LNCAP (cell line): ENCODE measurements at regions not wholly inside any gene's neighbourhood (a gene's known extent, or its start where the extent isn't known, plus 50 kb on each side); places are given as distances from the start of the nearest gene placed in this dataset.

Experiments
- TF ChIP-seq, protein P1 (sequence below): fragments of 450-650 bp; IDR thresholded peaks from 2 replicates; pipeline ENCODE4 v1.5.1; 2017; ENCODE audit warnings: mild to moderate bottlenecking

DNA sequence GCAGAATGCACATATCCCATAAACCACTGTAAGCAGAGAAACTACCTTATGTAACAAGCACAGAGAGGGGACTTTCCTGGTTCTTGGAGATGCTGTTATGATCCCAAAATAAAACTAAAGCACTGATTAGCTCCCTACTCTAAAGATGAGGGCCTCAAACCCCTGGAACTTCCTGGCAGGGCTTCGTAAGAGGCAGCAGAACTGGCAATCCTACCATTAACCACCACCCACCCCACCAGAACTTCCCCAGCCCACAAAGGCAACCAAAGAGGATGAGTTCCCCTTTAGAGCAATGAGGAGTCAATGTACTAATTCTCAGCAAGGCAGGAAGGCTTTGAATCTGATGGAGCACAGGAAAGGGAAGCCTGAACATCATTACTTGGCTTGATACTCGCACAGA, 436.5 kb upstream of the FRG1 start:
- TF ChIP-seq, protein P1, sequence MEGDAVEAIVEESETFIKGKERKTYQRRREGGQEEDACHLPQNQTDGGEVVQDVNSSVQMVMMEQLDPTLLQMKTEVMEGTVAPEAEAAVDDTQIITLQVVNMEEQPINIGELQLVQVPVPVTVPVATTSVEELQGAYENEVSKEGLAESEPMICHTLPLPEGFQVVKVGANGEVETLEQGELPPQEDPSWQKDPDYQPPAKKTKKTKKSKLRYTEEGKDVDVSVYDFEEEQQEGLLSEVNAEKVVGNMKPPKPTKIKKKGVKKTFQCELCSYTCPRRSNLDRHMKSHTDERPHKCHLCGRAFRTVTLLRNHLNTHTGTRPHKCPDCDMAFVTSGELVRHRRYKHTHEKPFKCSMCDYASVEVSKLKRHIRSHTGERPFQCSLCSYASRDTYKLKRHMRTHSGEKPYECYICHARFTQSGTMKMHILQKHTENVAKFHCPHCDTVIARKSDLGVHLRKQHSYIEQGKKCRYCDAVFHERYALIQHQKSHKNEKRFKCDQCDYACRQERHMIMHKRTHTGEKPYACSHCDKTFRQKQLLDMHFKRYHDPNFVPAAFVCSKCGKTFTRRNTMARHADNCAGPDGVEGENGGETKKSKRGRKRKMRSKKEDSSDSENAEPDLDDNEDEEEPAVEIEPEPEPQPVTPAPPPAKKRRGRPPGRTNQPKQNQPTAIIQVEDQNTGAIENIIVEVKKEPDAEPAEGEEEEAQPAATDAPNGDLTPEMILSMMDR, result no peak

DNA sequence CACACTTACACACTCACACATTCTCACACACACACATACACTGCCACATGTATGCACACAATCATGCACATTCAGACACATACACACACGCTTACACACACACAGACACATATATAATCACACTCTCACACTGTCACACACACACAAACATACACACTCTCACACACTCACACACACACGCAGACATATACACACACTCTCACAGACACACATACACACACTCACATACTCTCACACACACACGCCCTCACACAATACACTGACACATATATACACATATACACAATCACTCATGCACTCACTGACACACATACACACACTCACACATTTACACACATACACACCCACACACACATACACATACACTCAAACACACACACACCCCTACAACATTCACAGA, 435.3 kb upstream of the FRG1 start:
- TF ChIP-seq, protein P1, result no peak

- TF ChIP-seq, protein P1, result no peak
These were observed 434.6 kb upstream of the FRG1 start for GRCh38 chr4:189506080-189506479.

DNA sequence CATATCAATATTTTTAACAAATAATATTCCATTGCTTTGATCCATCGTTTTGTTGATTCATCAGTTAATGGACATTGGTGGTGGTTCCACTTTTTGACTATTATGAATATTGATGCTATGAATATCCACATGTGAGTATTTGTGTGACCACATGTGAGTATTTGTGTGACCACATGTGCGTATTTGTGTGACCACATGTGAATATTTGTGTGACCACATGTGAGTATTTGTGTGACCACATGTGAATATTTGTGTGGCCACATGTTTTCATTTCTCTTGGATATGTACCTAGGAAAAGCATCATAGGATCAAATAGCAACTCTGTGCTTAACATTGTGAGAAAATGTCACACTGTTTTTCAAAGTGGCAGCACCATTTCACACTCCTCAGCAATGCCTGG, 433.6 kb upstream of the FRG1 start:
- TF ChIP-seq, protein P1, result no peak

- TF ChIP-seq, protein P1, result no peak
These were observed 430.1 kb upstream of the FRG1 start for GRCh38 chr4:189510601-189511000.

- TF ChIP-seq, protein P1, result no peak
These were observed 429.1 kb upstream of the FRG1 start for GRCh38 chr4:189511581-189511980.

DNA sequence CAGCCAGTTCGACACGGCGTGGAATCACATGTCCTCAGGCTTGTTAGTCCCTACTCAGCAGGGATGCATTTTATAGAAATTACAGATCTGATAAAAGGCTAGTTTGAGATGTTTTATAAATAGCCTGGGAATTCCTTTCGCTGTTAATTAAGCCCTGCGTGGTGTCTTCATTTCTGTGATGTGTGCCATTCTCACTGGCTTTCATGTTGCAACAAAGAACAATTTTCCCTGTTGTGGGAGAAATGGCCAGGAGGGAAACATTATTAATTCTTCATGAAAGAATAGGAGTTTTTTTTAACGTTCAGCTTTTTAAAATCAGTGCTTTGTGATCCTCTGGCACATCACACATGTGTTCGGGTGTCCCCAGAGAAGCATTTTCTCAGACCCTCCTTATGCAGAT, 427.3 kb upstream of the FRG1 start:
- TF ChIP-seq, protein P1, result no peak

- TF ChIP-seq, protein P1, result no peak
These were observed 426.5 kb upstream of the FRG1 start for GRCh38 chr4:189514209-189514608.
